ENCODE measurements at regions not wholly inside any gene's neighbourhood (a gene's known extent, or its start where the extent isn't known, plus 50 kb on each side); places are given as distances from the start of the nearest gene placed in this dataset.

DNA sequence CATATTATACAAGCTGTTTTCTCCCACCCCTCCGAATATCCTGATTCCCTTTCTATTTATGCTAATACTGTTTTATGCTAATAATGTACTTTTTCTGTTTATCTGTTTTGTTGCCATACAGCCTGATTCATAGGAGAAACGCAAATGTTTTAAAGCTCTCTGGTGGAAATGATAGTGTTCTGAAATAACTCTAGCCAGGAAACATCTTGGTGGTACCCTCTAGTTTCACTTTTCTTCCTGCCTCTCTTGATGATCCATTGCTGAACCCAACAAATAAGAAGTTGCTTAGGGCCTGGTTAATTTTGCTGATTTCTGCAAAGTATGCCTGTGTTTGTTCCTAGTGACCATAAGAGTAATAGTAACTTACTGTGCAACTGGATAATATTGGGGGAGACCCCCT is 148.4 kb upstream of the KCTD1 start:
- no peaks in the 10 kb centered on the region for H3K4me1 ChIP-seq (ENCODE audit: control insufficient read depth, insufficient read depth, low read length)
- peaks cover 62% of the 10 kb centered on the region for H3K27me3 ChIP-seq (ENCODE audit: control insufficient read depth, insufficient read depth, low read length)
- H3K36me3 ChIP-seq (ENCODE audit: control insufficient read depth, insufficient read depth, low read length): no peaks in the 10 kb centered on the region
- no peak overlapping the region for H3K9ac ChIP-seq (ENCODE audit: low read depth, low read length)
- H3K9me3 ChIP-seq (ENCODE audit: control insufficient read depth, insufficient read depth, low read length): no peaks in the 10 kb centered on the region
- no peak overlapping the region for H3K4me3 ChIP-seq (ENCODE audit: low read depth, low read length)

DNA sequence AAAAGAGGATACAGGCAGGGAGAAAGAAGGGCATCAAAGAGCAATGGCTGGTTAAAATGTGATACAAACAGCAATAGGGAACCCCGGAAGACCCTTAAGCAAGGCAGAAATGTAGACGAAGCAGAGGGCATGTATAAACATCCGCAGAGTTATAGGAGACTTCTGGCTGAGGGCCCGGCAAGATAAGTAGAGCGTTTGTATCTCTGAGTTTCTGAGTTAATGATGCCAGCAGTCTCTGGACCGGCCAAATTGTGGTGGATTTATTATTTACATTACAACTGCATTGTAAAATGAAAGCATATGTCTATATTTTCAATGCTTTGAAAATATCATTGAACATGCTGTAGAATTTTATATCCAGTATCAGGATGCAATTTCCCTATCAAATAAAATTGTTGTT is 148.0 kb upstream of the KCTD1 start:
- Histone ChIP-seq H3K9me3 (ENCODE audit: control insufficient read depth, insufficient read depth, low read length) (no peaks in the 10 kb centered on the region), H3K36me3 (ENCODE audit: control insufficient read depth, insufficient read depth, low read length) (no peaks in the 10 kb centered on the region), H3K27me3 (ENCODE audit: control insufficient read depth, insufficient read depth, low read length) (peaks cover 57% of the 10 kb centered on the region), H3K4me3 (ENCODE audit: low read depth, low read length) (no peak overlapping the region), H3K9ac (ENCODE audit: low read depth, low read length) (no peak overlapping the region), H3K4me1 (ENCODE audit: control insufficient read depth, insufficient read depth, low read length) (no peaks in the 10 kb centered on the region)

DNA sequence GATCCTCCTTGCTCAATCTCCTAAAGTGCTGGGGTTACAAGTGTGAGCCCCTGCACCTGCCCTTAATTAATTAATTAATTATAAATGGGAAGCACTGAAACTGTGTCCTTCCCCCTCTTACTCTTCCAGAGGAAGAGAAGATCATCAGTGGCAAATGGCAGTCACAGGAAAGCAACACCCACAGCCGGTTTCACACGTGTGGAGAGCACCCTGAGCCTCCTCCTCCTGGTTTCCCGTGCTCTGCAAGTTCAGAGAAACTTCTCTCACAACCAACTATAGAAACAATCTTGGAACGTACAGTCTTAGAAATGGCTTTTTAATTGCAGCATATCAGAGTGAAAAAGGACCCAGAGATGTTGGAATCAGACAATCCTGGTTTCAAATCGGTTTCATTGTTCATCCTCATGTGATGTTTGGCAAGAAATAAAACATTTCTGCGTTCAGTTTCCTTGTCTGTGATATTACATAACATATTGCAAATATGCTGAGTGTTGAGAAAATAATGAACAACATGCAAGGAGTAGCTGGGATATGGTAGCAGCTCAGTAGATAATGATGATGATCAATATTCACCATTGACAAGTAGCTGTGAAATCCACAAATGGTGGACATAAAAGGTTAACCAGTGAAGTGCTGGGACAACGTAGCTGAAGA is 141.0 kb upstream of the KCTD1 start:
- no peaks in the 10 kb centered on the region for H3K36me3 ChIP-seq (ENCODE audit: control insufficient read depth, insufficient read depth, low read length)
- peaks cover 17% of the 10 kb centered on the region for H3K4me1 ChIP-seq (ENCODE audit: control insufficient read depth, insufficient read depth, low read length)
- no peak overlapping the region for H3K4me3 ChIP-seq (ENCODE audit: low read depth, low read length)
- peaks cover 6% of the 10 kb centered on the region for H3K27me3 ChIP-seq (ENCODE audit: control insufficient read depth, insufficient read depth, low read length)
- H3K9ac ChIP-seq (ENCODE audit: low read depth, low read length): no peak overlapping the region
- H3K9me3 ChIP-seq (ENCODE audit: control insufficient read depth, insufficient read depth, low read length): no peaks in the 10 kb centered on the region

DNA sequence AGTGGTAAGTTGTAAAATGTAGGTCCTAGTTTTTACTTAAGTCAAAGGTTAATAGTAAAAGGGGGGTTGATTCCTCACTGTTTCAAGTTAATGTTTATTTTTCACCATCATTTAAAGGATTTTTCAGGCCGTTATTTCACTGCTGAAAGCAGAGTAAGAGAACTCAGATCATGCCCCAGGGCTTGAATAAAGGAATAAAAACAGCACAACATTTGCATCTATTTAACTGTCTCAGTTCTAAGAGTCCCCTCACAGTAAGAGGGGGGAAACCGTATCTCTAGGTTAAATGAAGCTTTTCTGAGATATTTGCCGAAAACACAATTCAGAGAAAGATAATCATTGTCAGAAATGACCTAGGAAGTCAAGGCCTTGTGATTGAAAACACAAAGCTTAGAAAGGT is 138.2 kb upstream of the KCTD1 start:
- H3K4me1 ChIP-seq (ENCODE audit: control insufficient read depth, insufficient read depth, low read length): peaks cover 17% of the 10 kb centered on the region
- H3K36me3 ChIP-seq (ENCODE audit: control insufficient read depth, insufficient read depth, low read length): no peaks in the 10 kb centered on the region

DNA sequence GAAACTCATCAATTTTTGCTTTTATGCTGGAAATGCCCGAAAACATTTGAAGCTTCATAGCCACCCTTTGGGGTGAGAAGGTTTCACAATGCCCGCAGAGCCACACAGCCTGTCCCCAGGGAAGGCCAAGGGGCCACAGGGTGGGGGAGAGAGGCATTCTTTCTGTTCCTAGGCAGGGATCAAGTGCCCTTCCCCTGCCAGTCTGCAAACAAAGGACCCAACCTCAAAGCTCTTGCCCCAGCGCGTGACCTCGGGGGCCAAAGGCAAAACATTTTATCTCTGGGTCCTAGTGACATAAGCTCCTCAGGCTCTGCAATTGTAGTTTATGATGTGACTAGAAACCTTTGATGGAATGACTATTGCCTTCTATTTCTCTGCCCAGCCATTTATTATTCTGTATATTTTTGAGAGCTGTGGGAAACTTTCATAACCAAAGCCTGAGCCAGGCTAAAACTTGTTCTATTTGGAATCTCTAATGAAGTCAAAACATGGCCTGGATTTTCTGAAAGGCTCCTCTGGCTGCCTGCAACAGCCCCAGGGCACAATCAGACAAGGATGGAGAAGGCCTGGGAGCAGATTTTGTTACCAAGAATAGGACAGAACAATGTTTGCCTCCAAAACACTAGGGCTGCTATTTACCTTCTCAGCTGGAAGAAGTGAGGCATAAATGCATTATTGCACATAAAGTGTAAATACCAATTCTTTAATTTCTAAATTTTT is 137.2 kb upstream of the KCTD1 start:
- no peak overlapping the region for H3K4me3 ChIP-seq (ENCODE audit: low read depth, low read length)
- H3K9me3 ChIP-seq (ENCODE audit: control insufficient read depth, insufficient read depth, low read length): no peaks in the 10 kb centered on the region
- peaks cover 33% of the 10 kb centered on the region for H3K27me3 ChIP-seq (ENCODE audit: control insufficient read depth, insufficient read depth, low read length)
- H3K36me3 ChIP-seq (ENCODE audit: control insufficient read depth, insufficient read depth, low read length): no peaks in the 10 kb centered on the region
- H3K9ac ChIP-seq (ENCODE audit: low read depth, low read length): no peak overlapping the region
- H3K4me1 ChIP-seq (ENCODE audit: control insufficient read depth, insufficient read depth, low read length): peaks cover 17% of the 10 kb centered on the region

More for the DNA sequence above, 138.2 kb upstream of the KCTD1 start:
- peaks cover 24% of the 10 kb centered on the region for H3K27me3 ChIP-seq (ENCODE audit: control insufficient read depth, insufficient read depth, low read length)
- no peak overlapping the region for H3K9ac ChIP-seq (ENCODE audit: low read depth, low read length)
- no peaks in the 10 kb centered on the region for H3K9me3 ChIP-seq (ENCODE audit: control insufficient read depth, insufficient read depth, low read length)
- H3K4me3 ChIP-seq (ENCODE audit: low read depth, low read length): no peak overlapping the region

DNA sequence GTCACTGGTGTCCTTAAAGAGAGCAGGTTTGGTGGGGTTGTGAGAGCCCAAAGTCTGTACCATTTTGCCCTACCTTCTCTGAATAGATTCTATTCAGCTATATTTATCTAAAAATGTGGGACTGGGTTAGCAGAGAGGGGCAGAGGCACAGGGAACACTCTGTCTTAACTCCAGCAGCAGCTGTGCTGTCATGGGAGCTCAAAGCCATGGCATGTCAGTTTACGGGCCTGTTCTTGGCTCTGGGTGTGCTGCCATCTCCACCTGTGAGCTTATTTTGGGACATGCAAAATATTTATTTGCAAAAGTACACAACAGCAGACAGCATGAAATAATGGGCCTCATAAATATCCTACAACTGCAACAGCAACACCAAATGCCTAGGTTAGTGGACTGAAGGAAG is 129.6 kb upstream of the KCTD1 start:
- Histone ChIP-seq H3K4me3 (ENCODE audit: low read depth, low read length) (no peak overlapping the region), H3K36me3 (ENCODE audit: control insufficient read depth, insufficient read depth, low read length) (no peaks in the 10 kb centered on the region)

DNA sequence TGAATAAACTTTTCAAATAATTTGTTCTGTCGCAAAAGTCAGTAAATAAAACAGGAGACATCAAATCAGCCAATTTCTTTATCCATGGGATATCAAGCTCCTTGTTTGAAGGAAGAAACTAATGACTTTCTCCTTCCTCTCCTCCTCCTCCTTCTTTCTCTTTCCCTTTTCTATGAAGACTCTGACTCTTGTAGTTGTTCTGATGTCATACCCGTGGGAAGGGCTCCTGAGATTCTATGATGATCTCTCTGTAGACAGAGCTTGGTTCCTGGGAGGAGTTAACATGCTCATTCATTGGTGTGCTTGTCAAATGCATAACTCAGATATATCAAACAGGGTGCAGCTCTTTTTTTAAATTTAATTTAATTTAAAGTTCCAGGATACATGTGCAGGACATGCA is 118.7 kb upstream of the KCTD1 start:
- no peaks in the 10 kb centered on the region for H3K36me3 ChIP-seq (ENCODE audit: control insufficient read depth, insufficient read depth, low read length)
- peaks cover 11% of the 10 kb centered on the region for H3K27me3 ChIP-seq (ENCODE audit: control insufficient read depth, insufficient read depth, low read length)
- no peak overlapping the region for H3K4me3 ChIP-seq (ENCODE audit: low read depth, low read length)
- H3K9me3 ChIP-seq (ENCODE audit: control insufficient read depth, insufficient read depth, low read length): no peaks in the 10 kb centered on the region
- no peak overlapping the region for H3K9ac ChIP-seq (ENCODE audit: low read depth, low read length)
- H3K4me1 ChIP-seq (ENCODE audit: control insufficient read depth, insufficient read depth, low read length): no peaks in the 10 kb centered on the region

More for the DNA sequence above, 129.6 kb upstream of the KCTD1 start:
- no peaks in the 10 kb centered on the region for H3K4me1 ChIP-seq (ENCODE audit: control insufficient read depth, insufficient read depth, low read length)
- peaks cover 32% of the 10 kb centered on the region for H3K27me3 ChIP-seq (ENCODE audit: control insufficient read depth, insufficient read depth, low read length)
- no peak overlapping the region for H3K9ac ChIP-seq (ENCODE audit: low read depth, low read length)
- H3K9me3 ChIP-seq (ENCODE audit: control insufficient read depth, insufficient read depth, low read length): no peaks in the 10 kb centered on the region

DNA sequence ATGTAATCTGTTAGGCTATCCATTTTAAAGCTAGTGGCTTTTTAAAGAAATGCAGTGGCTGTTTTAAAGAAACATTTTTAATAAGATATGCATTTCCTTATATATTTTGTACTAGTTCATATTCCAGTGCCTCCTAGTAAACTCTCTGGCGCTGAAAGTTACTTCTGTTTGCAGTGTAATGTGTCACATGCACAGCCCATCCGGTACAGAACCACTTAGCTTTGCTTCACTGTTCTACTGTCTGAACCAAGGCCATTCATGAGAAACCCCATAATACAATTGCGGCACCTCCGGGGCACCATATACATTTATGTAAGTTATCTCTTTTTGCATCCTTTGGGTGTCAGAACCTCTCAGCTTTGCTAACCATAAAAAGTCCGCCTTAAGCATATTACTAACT is 114.6 kb upstream of the KCTD1 start:
- no peaks in the 10 kb centered on the region for H3K36me3 ChIP-seq (ENCODE audit: control insufficient read depth, insufficient read depth, low read length)

DNA sequence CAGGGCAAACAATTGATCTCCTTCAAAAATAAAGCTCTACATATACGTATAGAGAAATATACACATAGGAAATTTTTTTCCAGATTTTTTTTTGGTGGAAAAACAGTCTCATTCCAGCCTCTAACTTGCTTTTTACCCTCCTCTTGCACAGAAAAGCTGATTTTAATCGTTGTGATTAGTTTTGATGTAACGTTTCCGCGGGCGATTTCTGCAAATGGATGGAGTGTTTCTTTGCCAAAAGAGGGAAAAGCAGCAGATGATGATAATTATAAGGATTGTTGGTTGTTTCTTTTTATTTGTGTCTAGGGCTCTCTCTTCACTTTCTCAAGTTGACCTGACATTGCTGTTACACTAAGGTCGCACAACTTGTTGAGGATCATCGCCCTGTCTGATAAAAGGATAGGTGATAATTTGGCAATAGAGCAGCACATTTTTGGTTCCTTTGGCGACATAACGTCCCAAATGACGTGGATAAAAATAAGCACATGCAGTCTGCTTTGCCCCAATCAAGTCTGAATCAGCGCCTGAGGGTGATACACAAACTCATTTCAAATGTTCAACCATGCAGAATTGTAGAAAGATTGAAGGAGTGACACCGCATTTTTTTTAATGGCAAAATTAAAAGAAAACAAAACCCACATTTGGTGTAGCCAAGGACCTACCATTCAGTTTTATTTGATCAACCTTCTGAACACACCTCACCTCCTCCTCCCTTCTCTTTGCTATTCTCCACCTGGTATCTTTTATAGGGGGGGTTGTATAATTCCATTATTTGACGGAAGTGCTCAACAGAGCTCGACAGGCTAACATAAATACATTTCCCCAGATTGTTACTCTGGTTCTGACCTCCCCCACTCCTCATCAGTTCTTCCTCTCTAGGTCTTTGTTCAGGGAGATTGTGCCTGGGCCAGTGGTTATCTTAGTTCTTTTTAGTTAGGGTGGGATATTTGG is 109.6 kb upstream of the KCTD1 start:
- H3K27me3 ChIP-seq (ENCODE audit: control insufficient read depth, insufficient read depth, low read length): peaks cover 52% of the 10 kb centered on the region
- peak overlapping the region; percentile 76 for H3K4me3 ChIP-seq (ENCODE audit: low read depth, low read length)
- no peak overlapping the region for H3K9ac ChIP-seq (ENCODE audit: low read depth, low read length)
- H3K9me3 ChIP-seq (ENCODE audit: control insufficient read depth, insufficient read depth, low read length): no peaks in the 10 kb centered on the region
- H3K36me3 ChIP-seq (ENCODE audit: control insufficient read depth, insufficient read depth, low read length): no peaks in the 10 kb centered on the region
- H3K4me1 ChIP-seq (ENCODE audit: control insufficient read depth, insufficient read depth, low read length): peaks cover 7% of the 10 kb centered on the region

More for the DNA sequence above, 114.6 kb upstream of the KCTD1 start:
- Histone ChIP-seq H3K4me3 (ENCODE audit: low read depth, low read length) (no peak overlapping the region), H3K9me3 (ENCODE audit: control insufficient read depth, insufficient read depth, low read length) (no peaks in the 10 kb centered on the region), H3K9ac (ENCODE audit: low read depth, low read length) (no peak overlapping the region), H3K4me1 (ENCODE audit: control insufficient read depth, insufficient read depth, low read length) (peaks cover 4% of the 10 kb centered on the region), H3K27me3 (ENCODE audit: control insufficient read depth, insufficient read depth, low read length) (peaks cover 21% of the 10 kb centered on the region)

DNA sequence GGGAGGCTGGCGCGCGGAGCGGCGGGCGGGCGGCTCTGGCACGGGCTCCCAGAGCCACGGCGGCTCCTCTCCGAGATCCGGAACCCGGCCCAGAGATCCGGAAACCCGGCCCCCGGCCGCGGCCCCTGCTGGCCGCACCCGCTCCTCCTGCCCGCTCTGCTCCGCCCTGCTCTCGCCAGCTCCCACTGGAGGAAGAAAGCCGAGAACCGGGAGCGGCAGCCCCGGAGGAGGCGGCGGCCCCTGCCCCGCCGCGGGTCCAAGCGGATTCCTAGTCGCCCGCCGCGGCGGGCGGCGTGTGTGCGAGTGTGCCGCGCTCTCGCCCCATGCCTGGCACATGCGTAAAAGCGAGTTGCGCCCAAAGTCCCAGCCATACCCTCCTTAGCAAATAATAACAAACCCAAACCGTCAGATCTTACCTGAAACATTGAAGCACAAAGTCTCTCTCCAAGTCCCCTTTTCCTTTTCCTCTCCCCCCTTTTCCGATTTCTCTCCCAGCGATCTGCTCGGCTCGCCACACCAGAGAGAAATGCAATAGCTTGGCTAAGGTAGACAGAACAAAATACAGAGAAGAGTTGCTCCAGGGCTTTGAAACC is 108.7 kb upstream of the KCTD1 start:
- Histone ChIP-seq H3K4me3 (ENCODE audit: low read depth, low read length) (peak overlapping the region; percentile 76), H3K36me3 (ENCODE audit: control insufficient read depth, insufficient read depth, low read length) (no peaks in the 10 kb centered on the region), H3K9ac (ENCODE audit: low read depth, low read length) (peak overlapping the region; percentile 71), H3K27me3 (ENCODE audit: control insufficient read depth, insufficient read depth, low read length) (peaks cover 61% of the 10 kb centered on the region), H3K4me1 (ENCODE audit: control insufficient read depth, insufficient read depth, low read length) (peaks cover 7% of the 10 kb centered on the region), H3K9me3 (ENCODE audit: control insufficient read depth, insufficient read depth, low read length) (no peaks in the 10 kb centered on the region)

DNA sequence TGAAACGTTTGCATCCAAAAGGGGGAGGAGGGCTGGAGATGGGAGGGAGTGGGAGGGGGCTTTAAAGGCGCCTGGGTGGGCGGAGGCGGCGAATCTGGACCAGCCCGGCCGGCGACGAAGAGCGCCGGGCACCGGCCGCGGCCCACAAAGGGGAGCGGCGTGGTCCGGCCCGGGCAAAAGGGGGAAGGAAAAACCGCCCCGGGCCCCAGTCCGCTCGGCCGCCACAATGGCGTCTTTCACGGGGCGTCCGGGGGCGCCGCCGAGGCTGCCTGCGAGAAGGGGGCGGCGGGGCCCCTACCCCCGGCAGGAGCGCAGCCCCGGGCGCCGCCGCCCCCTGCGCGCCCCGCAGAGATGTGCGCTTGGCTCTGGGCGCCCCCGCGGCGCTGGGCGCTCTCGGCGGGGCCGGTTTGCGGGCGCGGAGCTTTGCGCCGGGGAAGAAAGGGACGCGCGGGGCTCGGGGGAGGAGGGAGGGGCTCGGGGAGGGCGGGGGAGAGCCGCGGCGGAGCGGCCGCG is 108.1 kb upstream of the KCTD1 start:
- Histone ChIP-seq H3K9ac (ENCODE audit: low read depth, low read length) (no peak overlapping the region), H3K36me3 (ENCODE audit: control insufficient read depth, insufficient read depth, low read length) (no peaks in the 10 kb centered on the region), H3K27me3 (ENCODE audit: control insufficient read depth, insufficient read depth, low read length) (peaks cover 65% of the 10 kb centered on the region), H3K9me3 (ENCODE audit: control insufficient read depth, insufficient read depth, low read length) (no peaks in the 10 kb centered on the region), H3K4me1 (ENCODE audit: control insufficient read depth, insufficient read depth, low read length) (peaks cover 7% of the 10 kb centered on the region), H3K4me3 (ENCODE audit: low read depth, low read length) (peak overlapping the region; percentile 66)
